ENCODE measurements at regions not wholly inside any gene's neighbourhood (a gene's known extent, or its start where the extent isn't known, plus 50 kb on each side); places are given as distances from the start of the nearest gene placed in this dataset.
A peak's percentile ranks its signal among the peaks of the same experiment; 100 is the strongest.
"Not testable (repeated sequence)": the region's sequence is repeated elsewhere in the genome, so short reads cannot be mapped to it uniquely, and the experiment has no call there.

DNA sequence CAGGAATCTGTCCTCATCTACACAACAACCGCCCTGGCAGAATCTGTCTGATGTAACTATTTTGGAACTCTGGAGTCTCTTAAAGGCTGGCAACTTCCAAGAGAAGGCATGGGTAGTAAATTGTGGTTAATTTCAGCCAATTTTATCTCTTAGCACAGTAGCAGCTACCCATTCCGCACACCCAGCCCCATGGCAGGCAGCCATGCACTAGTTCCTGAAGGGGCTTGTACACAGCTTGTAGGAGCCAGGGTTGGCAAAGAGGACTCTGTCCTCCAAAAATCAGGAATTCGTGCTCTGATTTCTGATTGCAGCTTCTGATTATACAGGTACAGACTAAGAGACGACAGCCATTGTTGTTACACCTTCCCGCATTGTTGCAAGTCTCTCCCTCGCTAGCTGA, 155.9 kb downstream of the RNF144B start:
- TF ChIP-seq, protein P1, sequence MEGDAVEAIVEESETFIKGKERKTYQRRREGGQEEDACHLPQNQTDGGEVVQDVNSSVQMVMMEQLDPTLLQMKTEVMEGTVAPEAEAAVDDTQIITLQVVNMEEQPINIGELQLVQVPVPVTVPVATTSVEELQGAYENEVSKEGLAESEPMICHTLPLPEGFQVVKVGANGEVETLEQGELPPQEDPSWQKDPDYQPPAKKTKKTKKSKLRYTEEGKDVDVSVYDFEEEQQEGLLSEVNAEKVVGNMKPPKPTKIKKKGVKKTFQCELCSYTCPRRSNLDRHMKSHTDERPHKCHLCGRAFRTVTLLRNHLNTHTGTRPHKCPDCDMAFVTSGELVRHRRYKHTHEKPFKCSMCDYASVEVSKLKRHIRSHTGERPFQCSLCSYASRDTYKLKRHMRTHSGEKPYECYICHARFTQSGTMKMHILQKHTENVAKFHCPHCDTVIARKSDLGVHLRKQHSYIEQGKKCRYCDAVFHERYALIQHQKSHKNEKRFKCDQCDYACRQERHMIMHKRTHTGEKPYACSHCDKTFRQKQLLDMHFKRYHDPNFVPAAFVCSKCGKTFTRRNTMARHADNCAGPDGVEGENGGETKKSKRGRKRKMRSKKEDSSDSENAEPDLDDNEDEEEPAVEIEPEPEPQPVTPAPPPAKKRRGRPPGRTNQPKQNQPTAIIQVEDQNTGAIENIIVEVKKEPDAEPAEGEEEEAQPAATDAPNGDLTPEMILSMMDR (conservative IDR thresholded peaks at IDR 0.05; ENCODE audit: control insufficient read depth, insufficient read depth, low read depth, low read length) = no peak
- DNase-seq (ENCODE audit: low read depth) = no peak
- no peak overlapping the region for H3K4me3 ChIP-seq (ENCODE audit: control insufficient read depth, low read depth, low read length)

DNA sequence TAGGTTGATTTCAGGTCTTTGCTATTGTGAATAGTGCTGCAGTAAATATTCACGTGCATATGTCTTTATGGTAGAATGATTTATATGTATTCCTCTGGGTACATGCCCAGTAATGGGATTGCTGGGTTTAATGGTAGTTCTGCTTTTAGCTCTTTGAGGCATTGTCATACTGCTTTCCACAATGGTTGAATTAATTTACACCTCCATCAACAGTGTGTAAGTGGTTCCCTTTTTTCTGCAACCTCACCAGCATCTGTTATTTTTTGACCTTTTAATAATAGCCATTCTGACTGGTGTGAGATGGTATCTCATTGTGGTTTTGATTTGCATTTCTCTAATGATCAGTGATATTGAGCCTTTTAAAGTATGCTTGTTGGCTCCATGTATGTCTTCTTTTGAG, 158.0 kb downstream of the RNF144B start:
- H3K4me3 ChIP-seq (ENCODE audit: control insufficient read depth, low read depth, low read length); DNase-seq (ENCODE audit: low read depth): not testable (repeated sequence)

DNA sequence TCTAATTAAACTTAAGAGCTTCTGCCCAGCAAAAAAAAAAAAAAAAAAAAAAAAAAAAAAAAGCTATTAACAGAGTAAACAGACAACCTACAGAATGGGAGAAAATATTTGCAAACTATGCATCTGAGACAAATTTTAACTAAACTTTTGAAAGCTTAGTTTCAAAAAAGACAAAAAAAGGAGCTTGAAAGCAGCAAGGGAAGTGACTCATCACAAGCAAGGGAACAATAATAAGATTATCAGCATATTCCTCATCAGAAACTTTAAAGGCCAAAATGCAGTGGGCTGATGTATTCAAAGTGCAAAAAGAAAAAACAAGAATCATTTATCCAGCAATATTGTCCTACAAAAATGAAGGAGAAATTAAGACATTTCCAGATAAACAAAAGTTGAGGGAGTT, 158.6 kb downstream of the RNF144B start:
- TF ChIP-seq, protein P1 (conservative IDR thresholded peaks at IDR 0.05; ENCODE audit: control insufficient read depth, insufficient read depth, low read depth, low read length) = no peak

DNA sequence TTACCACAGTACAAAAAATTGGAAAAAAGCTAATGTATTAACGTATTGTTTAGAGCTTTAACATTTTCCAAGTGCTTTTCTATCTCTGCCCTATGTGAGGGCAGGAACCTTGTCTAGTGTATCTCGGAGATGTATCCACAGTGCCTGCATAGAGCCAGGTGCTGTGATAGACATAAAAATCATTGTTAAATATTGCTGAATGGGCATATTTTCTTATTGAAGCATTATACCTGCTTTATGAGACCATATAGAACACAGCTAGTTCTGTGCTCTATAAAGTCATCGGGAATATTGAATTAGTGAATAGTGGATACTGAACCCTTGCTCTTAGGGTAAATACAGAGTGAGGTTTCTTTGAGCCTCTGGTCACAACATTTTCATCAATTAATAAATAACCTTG, 163.0 kb downstream of the RNF144B start:
- TF ChIP-seq, protein P1 (conservative IDR thresholded peaks at IDR 0.05; ENCODE audit: control insufficient read depth, insufficient read depth, low read depth, low read length) = no peak
- H3K4me3 ChIP-seq (ENCODE audit: control insufficient read depth, low read depth, low read length) = no peak overlapping the region
- no peak for DNase-seq (ENCODE audit: low read depth)

More for the DNA sequence above, 158.6 kb downstream of the RNF144B start:
- no peak for DNase-seq (ENCODE audit: low read depth)
- no peak overlapping the region for H3K4me3 ChIP-seq (ENCODE audit: control insufficient read depth, low read depth, low read length)

DNA sequence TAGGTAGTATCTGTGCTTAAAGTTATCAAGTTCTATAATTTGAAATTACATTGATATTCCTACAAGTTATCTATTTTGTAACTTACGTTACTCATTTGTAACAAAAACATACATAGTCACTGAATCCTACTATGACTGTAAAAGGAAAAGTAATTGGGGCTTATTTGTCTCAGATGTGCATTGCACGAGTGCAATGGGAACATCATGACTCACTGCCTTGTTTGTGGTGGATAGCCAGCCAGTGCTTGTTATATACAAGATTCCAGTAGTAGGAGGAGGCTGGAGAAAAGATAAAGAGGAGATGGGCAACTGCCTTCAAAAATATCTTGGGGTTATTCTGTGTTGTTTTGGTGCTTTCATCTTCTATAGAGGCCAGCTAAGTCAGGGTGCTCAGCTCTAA, 164.1 kb downstream of the RNF144B start:
- H3K4me3 ChIP-seq (ENCODE audit: control insufficient read depth, low read depth, low read length) = no peak overlapping the region
- TF ChIP-seq, protein P1 (conservative IDR thresholded peaks at IDR 0.05; ENCODE audit: control insufficient read depth, insufficient read depth, low read depth, low read length) = no peak
- peak; percentile 92 for DNase-seq (ENCODE audit: low read depth)

DNA sequence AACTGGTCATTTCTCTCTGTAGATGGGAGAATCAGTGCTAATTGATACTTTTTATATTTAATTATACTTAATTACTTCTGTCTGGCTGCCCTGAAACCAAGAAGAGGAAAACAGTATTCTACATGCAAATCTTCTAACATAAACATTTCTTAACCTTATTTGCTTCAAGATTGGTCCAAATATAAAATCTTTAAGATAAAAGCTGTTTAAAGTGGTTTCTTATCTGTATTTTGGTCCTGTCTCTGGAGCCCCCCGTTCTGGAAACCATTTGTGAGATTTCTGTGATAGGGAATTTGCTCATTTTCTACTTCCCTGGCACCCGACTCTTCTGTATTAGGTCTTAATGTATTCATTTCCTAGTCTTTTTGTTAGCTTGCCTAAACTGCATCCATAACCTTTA, 168.6 kb downstream of the RNF144B start:
- no peak for DNase-seq (ENCODE audit: low read depth)
- TF ChIP-seq, protein P1 (conservative IDR thresholded peaks at IDR 0.05; ENCODE audit: control insufficient read depth, insufficient read depth, low read depth, low read length) = no peak
- no peak overlapping the region for H3K4me3 ChIP-seq (ENCODE audit: control insufficient read depth, low read depth, low read length)

DNA sequence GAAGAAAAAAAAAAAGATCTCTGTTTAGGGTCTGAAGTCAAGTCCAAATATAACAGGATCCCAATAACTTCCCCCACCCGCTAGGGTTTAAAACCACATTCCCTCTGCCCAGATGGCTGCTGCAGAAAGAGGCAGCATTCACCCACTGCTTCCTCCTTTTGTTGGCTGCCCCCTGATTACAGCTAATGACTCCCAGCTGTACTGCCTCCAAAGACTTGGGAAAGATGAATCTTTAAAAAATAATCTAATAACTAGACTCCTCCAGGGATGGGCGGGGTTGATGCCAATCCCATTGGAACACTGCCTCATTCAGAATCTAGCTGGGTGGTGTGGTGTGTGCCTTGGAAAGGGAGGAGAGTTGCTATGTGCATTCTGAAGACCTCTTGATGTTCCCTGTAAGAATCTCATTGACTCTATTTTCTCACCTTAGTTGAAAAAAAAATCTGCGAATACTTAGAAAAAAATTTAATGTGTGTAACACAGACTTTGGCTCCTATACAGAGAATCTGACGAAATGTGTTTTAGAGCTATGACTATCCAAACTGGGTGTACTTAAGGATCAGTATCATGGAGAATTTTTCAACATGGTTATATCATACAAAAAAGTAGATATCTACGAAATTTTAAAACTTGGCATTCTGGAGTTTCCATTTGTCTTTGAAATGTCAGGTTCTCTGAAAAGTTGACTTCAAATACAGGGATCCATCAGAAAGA, 174.0 kb downstream of the RNF144B start:
- DNase-seq (ENCODE audit: low read depth) = peak; percentile 55
- H3K4me3 ChIP-seq (ENCODE audit: control insufficient read depth, low read depth, low read length) = no peak overlapping the region
- TF ChIP-seq, protein P1 (conservative IDR thresholded peaks at IDR 0.05; ENCODE audit: control insufficient read depth, insufficient read depth, low read depth, low read length) = no peak

All from fibroblast of mammary gland (primary cell).